NCI-H226 (cell line): ENCODE measurements at regions not wholly inside any gene's neighbourhood (a gene's known extent, or its start where the extent isn't known, plus 50 kb on each side); places are given as distances from the start of the nearest gene placed in this dataset.
A peak's percentile ranks its signal among the peaks of the same experiment; 100 is the strongest.

Source experiments
- DNase-seq: peaks from one replicate; pipeline ENCODE4 v3.0.0-alpha.2; 2015

DNA sequence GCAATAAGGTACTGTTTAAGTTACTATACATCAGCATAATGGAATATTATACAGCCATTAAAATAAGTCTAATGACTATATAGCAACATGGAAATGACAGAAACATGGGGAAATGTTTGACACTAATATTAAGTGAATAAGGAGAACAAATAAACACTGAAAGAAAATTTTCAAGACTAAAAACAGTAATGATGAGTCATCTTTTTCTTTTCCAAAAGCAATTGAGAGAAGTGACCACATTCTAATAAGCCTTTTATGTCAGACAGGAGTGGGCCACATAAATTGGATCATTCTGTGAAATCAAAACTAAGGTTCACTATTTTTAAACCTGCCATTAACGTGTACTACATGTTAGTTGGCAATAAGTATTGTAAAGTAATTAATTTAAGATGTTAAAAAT lies 187.5 kb downstream of the AHR start:
- no peak for DNase-seq

DNA sequence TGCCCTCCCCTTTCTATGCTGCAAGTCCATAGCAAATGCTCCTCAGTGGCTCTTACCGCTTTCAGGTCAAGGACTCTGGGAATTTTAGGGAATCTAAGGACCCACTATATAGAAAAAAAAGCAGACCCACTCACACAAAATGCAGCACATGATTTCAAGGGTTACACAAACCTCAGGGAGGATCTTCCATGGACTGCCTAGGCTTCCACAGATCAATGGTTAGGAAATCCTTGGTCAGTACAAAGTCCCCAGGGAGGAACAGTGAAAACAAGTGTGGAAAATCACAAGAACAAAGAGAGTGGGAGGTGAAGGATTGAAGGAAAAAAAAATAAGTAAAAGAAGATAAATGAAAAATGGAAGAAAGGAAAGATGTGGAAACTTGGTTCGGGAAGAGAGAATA lies 188.4 kb downstream of the AHR start:
- DNase-seq, result no peak

DNA sequence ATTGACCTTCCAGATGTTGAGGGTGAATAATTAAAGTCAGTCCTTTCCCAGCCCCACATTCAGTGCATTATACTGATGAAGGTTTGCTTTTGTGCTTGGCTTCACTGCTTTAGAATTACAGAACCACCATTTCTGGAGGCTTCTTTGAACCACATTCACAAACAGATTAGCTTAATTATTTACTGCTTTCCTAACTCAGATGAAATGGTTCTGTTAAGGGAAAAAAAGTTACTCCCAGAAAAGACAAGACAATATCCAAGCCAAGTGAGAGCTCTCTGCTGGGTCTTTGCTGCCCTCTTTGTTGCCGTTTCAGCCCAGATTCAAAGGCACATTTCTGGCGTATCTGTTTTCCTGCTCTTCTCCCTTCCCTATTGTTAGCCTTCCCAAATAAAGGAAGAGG lies 188.9 kb downstream of the AHR start:
- no peak for DNase-seq

DNA sequence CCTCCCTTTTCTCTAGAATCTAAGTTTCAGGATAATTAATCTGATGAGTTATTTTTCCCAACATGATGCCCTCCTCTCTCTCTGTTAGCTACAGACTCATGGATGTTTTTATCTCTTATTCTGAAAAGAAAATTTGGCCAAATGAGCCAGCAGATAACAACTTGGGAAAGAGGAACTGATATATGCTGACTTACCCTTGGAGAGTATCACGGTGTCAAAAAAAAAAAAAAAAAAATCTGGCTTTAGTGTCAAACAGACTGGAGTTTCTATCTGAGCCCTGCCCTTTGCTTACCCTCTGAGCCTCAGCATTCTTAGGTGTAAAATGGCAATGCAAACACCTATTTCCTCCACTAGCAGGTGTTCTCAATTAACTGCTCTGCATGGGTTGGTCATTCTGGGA lies 190.4 kb downstream of the AHR start:
- DNase-seq, result no peak

DNA sequence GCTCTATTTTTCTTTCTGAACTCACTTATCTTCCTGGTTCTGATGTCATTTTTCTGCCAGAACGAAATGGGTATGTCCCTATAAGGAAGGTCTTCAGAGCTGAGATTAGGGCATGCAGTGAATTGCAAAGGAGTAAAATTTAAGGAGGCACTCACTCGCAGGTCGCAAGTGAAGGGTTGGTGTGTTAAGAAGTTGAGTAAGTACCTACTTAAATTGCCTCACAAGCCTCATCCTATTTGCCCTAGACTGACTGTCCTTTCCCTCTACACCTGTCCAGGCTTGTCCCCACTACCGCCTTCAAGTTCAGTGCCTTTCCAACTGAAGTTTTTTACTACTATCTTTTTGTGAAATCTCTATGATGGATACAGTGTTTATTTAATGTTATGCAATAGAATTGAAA lies 191.5 kb downstream of the AHR start:
- DNase-seq, result no peak

DNA sequence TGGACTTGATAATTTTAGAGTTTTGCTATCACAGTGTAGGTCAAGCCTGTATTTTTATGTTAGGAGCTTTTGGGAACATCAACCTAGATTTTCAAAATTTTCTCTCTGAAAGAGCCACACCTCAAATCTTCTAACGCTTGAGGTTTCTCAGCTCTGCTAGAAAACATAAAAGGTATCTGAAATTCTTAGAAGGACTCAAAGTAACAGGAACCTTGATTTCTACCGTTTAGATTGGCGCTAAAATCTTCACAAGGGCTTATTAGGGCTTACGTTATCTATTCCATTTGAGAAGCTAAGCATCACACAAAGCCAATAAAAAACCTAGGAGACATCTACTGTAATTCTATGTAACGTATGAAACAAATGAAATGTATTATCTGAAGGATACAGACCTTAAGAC lies 192.4 kb downstream of the AHR start:
- no peak for DNase-seq

DNA sequence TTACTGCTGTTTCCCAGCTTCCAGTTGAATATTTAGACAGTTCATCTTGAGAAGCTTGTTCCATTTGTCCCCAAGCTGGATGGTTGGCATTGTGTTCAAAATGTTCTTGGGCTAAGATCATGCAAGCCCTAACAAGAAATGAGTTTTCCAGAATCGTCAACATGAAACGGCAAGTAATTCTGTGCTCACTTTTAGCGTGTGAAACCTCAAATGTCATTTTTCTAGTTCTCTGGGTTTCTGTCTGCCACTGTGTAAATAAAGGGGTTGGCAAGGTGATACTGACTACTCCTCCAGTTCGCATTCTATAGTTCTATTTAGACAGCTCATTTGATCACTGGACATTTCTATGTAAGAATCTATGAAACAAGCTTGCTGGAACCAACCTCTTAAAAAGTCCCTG lies 194.0 kb downstream of the AHR start:
- DNase-seq, result no peak

DNA sequence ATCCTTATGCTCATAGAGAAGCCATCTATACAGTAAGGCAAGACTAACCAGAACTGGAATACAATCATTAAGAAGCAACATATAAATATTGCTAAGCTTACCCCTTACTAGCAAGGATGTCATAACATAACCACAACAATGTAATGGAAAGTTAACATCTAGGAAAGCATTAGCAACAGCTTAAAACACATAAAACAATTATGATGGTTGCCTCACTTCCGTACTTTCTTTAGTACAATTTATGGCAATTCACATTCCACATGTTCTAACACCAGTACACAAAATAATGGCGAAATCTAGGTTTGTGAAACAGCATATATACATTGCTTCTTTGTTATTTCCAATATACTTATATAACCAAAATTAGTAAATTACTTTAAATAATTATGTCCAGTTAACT lies 195.0 kb downstream of the AHR start:
- no peak for DNase-seq

DNA sequence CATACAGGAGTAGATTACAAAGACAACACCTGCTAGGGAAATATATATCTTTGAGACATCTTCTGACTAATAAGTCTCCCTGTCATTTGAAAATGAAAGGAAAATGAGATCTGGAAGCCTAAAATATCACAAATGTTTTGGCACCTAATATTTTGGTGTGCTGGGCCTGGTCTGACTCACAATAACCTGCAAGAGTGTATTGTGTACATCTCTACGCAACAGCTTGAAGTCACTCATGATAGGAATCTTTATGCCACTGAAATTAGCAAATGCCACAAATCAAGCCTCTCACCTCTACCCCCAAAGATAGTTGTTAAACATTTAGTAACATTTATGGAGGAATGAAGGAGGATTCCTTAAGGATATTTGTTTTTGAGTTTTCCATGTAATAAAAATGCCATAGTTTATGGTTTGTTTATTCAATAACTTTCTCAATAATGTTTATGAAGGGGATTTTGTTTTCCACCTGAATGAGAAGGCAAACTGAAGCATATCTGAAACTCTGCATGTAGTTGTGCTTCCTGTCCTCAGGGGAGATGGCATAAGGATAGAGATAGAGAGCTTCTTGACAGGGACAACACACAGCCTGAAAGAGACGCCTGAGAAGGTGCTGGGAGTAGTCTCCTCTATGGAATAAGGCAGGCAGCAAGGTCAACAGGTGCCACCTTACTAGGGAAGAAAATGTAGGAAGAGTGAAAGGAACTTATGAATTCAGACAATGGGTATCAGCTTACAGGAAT lies 197.4 kb downstream of the AHR start:
- no peak for DNase-seq

DNA sequence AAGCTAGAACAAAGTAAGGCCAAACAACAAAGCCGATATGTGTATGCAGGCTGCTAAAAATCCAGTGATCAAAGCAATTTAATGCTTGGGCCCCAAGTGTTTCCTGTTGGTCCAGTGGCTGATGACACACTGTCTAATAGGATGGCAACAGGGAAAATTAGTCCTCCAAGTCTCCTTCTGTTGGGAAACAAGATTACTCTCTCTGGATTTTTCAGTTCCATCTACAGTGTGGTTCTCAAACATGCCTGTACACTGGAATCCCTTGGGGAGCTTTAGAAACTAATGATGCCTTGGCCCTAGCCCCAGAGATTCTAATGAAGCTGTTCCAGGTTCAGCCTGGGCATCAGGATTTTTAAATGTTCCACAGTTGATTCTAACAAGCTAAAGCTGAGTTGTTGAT lies 198.7 kb downstream of the AHR start:
- DNase-seq, result no peak

DNA sequence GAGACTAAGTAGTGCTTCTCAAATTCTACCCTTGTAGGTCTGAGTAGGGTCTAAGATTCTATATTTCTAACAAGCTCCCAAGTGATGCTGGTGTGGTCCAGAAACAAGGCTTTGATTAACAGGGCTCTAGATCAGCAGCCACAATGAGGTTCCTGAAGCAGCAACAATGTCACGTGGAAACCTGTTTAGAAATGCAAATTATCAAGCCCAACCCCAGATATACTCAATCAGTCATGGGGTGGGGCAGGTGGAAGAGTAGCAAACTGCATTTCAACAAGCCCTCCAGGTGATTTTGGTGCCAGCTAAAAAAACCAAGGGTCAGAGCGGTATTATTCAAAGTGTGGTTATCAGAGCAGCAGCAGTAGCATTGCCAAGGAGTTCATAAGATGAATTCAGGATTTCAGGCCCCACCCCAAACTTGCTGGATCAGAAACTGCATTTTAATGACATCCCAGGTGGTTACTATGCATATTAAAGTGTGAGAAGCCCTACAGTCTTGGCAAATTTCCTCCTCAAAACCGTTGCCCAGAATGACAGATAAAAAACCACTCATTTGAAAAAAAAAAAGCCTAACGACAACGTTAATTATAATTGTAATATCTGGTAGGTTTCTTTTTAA lies 199.2 kb downstream of the AHR start:
- DNase-seq, result no peak

DNA sequence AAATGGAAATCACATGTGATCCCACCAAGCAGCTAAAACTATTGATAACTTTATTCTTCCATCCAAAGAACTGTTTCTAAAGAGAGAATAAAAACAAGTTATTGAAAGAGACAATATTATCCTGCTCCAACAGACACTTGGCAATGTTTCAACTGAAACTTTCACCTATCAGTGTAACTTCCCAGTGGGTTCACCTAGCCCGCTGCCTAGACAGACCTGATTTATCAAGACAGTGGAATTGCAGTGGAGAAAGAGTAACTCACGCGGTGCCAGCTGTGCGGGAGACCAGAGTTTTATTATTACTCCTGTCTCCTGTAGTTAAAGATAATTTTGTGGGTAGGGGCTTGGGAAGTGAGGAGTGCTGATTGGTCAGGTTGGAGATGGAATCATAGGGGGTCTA lies 199.8 kb downstream of the AHR start:
- DNase-seq, result no peak

DNA sequence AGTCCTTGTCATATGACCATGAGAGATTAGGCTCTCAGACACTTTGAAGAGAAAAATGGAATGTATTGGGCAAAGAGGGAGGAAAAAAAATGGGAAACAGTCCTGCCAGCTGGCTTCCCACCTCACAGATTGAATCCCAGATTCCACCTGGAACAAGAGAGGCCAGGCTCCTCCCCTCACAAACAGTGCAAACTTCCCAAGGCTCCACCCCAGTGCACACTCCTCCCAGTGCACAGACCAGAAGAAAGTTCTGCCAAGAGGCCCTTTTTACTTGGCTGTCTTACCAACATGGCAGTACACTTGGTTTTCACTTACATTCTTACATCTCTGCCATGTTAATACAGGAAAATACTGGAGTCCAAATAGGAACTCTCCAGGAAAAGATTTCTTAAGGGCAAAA lies 202.3 kb downstream of the AHR start:
- DNase-seq, result no peak

DNA sequence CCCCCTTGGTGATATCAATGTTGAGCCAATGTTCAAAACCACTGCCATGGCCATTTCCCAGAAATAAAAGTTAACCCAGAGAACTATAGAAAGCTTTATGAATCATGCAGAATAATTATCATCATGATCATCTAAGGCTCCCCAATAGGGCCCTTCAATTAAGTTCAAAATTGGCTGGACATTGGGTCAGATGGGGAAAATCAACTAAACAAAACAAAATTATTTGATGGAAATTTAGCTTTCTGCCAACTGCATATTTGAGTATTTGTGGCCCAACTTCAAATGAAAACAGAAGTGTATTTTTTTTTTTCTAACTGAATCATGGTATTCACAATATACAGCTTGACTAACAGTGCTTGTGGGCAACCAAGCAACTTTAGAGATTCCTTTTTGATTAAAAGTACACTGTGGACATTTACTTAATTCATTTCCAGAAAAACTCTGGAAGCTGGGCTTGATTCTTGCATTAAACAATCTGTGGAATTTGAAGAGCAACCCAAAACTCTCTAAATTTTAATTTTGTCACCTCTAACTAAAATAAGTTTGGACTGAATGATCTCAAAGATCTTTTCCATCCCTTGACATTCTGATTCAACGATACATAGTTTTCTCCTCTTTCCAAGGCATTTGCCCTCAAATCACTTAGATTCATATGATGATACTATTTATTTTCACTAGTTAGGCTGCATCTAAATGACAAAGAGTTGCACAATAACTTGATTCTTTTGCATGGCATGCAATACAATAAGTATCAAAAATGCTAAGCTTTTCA lies 203.2 kb downstream of the AHR start:
- no peak for DNase-seq

DNA sequence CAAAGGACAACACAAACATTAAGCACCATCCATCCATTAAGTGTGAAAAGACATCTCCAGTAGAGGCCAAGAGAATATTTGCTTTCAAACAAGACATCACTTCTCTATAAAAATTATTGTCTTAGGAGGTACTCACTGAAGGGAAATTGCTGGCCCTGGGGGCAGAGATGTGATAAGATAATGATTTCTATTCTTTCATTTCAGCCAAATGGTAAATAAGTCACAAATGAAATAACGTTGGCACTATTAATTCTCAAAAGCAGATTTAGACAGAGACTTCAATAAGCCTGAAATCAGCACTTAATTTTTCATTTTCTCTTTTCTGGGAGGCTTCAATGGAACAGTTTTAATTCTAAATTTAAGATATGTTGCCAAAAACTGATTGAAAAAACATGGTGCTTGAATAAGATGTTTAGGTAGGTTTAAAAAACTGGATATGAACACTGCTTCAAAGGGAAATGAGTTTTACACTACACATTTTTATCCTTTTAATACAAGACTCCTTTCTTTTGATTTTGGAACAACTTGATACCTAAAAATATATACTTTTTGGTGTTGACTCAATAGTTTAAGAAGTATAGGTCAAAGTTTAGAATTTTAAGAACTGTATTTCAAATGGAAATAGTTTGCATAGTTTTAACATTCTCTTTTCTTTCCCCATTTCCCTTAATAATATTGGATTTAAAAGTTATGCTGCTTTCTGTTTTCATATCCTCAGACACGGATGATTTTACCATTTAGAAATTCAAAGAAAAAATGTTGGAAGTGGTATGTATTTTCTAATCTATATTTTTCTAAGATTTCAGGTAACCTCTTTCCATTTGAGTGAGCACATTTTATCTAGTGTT lies 204.0 kb downstream of the AHR start:
- no peak for DNase-seq

DNA sequence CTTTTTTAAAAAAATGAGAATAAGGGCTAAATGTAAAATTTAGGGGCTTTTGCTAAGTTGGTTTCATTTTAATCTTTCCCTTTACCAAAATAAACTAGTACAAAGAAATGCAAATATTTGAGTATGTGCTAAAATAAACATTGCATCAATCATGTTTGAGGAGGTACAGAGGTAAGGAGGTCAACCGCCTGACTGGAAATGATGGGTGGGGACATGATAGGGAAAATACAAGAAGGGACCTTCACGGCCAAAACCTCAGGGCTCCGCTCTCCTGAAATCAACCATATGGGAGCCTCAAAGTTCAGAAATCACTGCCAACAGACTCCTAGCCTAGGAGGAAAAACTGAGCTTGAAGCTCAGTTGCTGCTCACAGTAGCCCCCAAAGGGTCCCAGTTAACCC lies 207.6 kb downstream of the AHR start:
- no peak for DNase-seq

DNA sequence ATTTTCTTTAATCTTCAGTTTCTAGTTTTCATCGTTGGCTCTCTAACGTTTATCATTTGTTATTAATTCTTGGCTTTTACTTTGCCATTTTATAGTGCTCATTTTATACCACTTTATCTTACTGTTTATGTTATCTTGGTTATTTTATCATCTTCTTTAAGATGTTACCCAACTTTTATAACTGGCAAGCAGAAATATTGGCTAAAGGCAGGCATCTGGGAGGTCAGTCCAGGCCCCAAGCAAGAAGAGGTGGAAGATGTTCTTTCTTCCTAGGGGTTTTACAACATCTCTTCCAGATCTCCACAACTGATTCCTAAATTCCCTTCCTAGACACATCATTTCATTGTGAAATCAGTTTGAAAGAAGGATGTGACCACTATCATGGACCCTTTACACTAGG lies 208.1 kb downstream of the AHR start:
- no peak for DNase-seq

DNA sequence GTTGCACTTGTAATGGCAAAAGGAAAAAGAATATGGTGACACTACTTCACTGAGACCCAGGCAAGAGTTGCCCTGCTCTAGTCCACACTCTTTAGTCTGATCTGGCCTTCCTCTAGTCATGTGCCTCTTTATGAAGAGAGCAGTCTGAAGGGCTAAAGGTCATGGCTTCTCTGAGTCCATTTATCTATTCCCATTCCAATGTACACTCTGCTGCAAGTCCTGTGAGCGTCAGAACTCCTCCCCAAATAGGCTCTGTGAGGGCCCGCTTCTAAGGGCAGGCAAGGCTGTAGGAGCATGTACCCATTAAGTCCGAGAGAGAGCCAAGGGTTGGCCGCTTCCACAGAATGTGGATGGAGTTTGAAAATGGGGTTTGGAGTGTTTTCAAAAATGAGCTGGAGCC lies 209.3 kb downstream of the AHR start:
- no peak for DNase-seq

DNA sequence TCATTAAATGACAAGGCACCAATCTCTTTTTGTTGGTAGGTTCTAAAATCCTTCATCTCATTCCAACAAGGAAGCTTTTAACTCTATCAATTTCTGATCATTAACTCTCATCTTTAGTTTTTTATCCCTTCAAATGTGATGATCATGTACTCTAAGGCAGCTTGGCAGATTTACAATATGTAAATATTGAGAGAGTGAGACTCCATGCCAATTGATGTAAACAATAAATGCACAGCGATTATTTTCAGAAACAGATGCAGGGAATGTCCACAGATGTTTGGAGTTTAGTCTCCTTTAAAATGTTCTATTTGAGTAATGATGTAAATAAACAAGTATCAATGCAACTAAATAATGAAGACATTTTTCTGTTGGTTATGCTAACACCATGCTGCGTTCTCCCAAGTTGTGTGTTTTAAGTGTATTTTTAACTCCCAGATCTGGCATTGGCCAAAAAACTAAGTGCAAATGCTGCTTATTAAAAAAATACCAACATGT lies 213.8 kb downstream of the AHR start:
- no peak for DNase-seq

DNA sequence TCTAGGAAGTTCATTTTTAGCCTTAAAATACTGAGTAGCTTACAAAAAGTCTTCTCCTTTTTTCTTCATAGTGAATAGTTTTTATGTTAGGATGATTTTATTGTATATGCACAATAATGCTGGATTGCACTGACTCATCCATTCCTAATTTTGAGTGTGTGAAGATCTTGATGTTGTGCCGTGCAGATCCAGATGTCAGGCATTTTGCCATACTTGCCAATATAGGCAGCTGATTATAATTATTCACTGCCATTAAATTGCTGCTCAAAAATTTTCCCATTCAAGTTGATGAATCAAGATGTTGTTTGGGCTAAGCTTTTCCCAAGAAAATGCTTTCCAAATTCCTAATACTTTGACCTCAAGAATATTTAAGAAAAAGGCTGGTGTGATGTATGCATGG lies 218.3 kb downstream of the AHR start:
- no peak for DNase-seq

DNA sequence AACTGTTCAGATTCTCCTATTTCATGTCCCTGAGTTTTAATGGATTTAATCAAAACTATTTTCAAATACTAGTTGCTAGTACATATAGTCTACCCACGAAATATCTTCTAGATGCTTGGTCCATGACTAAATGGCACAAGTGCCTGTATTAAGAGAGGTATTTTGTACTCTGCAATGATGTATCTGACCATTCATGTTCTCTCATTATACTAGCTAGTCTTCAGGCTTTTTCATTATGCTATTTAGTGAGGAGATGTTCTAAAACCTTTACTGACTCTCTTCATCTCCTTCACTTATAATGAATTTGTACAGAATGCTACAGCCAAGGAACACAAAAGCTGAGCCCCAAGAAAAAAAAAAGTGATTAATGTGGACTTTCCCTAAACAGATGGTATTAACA lies 222.5 kb downstream of the AHR start:
- DNase-seq, result peak; percentile 57

DNA sequence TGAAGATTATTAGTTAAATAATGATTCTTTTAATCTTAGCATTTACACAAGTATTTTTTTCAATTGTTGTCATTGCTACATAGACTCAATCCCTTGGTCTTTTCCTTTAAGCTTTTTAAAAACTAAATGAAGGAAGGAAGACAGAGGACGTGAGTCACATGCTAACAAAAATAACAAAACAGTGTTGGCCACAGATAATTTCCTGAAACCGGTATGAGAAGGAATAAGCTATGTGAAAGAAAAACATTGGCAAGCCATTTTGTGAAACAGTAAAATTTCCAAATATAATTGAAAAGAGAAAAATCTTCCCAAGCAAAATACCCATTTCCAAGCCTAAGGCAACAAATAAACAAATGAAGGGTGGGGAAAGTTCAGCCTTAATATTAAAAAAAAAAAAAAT lies 223.0 kb downstream of the AHR start:
- peak; percentile 70 for DNase-seq
